ENCODE measurements at regions not wholly inside any gene's neighbourhood (a gene's known extent, or its start where the extent isn't known, plus 50 kb on each side); places are given as distances from the start of the nearest gene placed in this dataset.

GRCh38 chr4:136862653-136863052 lies 669.6 kb downstream of the PCDH18 start:
- Histone ChIP-seq H3K27ac (no peak overlapping the region), H3K36me3 (ENCODE audit: control insufficient read depth, insufficient read depth, low read length) (no peaks in the 10 kb centered on the region), H3K27me3 (ENCODE audit: control insufficient read depth, insufficient read depth, low read length) (no peaks in the 10 kb centered on the region), H3K4me1 (no peaks in the 10 kb centered on the region), H2AFZ (no peak overlapping the region), H3K9me3 (ENCODE audit: control insufficient read depth, low read length) (no peaks in the 10 kb centered on the region), H3K4me3 (ENCODE audit: low read depth, low read length) (no peak overlapping the region), H3K79me2 (no peaks in the 10 kb centered on the region), H3K9ac (no peak overlapping the region), H3K4me2 (ENCODE audit: low read length) (no peak overlapping the region)
- TF ChIP-seq CTCF (IDR thresholded peaks at IDR 0.05) = no peak

GRCh38 chr4:136861091-136861490 lies 671.2 kb downstream of the PCDH18 start:
- TF ChIP-seq CTCF (IDR thresholded peaks at IDR 0.05) = no peak
- Histone ChIP-seq H3K9me3 (ENCODE audit: control insufficient read depth, low read length) (no peaks in the 10 kb centered on the region), H3K36me3 (ENCODE audit: control insufficient read depth, insufficient read depth, low read length) (no peaks in the 10 kb centered on the region), H3K4me2 (ENCODE audit: low read length) (no peak overlapping the region), H2AFZ (no peak overlapping the region), H3K79me2 (no peaks in the 10 kb centered on the region), H3K27me3 (ENCODE audit: control insufficient read depth, insufficient read depth, low read length) (no peaks in the 10 kb centered on the region), H3K4me1 (no peaks in the 10 kb centered on the region), H3K27ac (no peak overlapping the region), H3K9ac (no peak overlapping the region), H3K4me3 (ENCODE audit: low read depth, low read length) (no peak overlapping the region)

GRCh38 chr4:136858903-136859302 lies 673.4 kb downstream of the PCDH18 start:
- H3K4me3 ChIP-seq (ENCODE audit: low read depth, low read length) = no peak overlapping the region
- TF ChIP-seq CTCF (IDR thresholded peaks at IDR 0.05) = no peak
- no peak overlapping the region for H3K4me2 ChIP-seq (ENCODE audit: low read length)
- H3K9me3 ChIP-seq (ENCODE audit: control insufficient read depth, low read length) = no peaks in the 10 kb centered on the region
- no peak overlapping the region for H3K27ac ChIP-seq
- H3K9ac ChIP-seq = no peak overlapping the region
- no peaks in the 10 kb centered on the region for H3K36me3 ChIP-seq (ENCODE audit: control insufficient read depth, insufficient read depth, low read length)
- H3K27me3 ChIP-seq (ENCODE audit: control insufficient read depth, insufficient read depth, low read length) = no peaks in the 10 kb centered on the region
- H3K4me1 ChIP-seq = no peaks in the 10 kb centered on the region
- H3K79me2 ChIP-seq = no peaks in the 10 kb centered on the region
- no peak overlapping the region for H2AFZ ChIP-seq

- no peaks in the 10 kb centered on the region for H3K4me1 ChIP-seq
- no peaks in the 10 kb centered on the region for H3K79me2 ChIP-seq
- H3K4me2 ChIP-seq (ENCODE audit: low read length) = no peak overlapping the region
- H3K4me3 ChIP-seq (ENCODE audit: low read depth, low read length) = no peak overlapping the region
- H3K36me3 ChIP-seq (ENCODE audit: control insufficient read depth, insufficient read depth, low read length) = no peaks in the 10 kb centered on the region
- no peak overlapping the region for H3K9ac ChIP-seq
- no peaks in the 10 kb centered on the region for H3K9me3 ChIP-seq (ENCODE audit: control insufficient read depth, low read length)
- no peaks in the 10 kb centered on the region for H3K27me3 ChIP-seq (ENCODE audit: control insufficient read depth, insufficient read depth, low read length)
- no peak overlapping the region for H3K27ac ChIP-seq
- no peak overlapping the region for H2AFZ ChIP-seq
- TF ChIP-seq CTCF (IDR thresholded peaks at IDR 0.05) = no peak
Observed at GRCh38 chr4:136855886-136856285, 676.4 kb downstream of the PCDH18 start.

- Histone ChIP-seq H3K9ac (no peak overlapping the region), H2AFZ (no peak overlapping the region), H3K4me1 (no peaks in the 10 kb centered on the region), H3K27me3 (ENCODE audit: control insufficient read depth, insufficient read depth, low read length) (no peaks in the 10 kb centered on the region), H3K36me3 (ENCODE audit: control insufficient read depth, insufficient read depth, low read length) (no peaks in the 10 kb centered on the region), H3K9me3 (ENCODE audit: control insufficient read depth, low read length) (no peaks in the 10 kb centered on the region), H3K4me2 (ENCODE audit: low read length) (no peak overlapping the region), H3K4me3 (ENCODE audit: low read depth, low read length) (no peak overlapping the region), H3K27ac (no peak overlapping the region), H3K79me2 (no peaks in the 10 kb centered on the region)
- TF ChIP-seq CTCF (IDR thresholded peaks at IDR 0.05) = no peak
Observed at GRCh38 chr4:136850446-136850845, 681.8 kb downstream of the PCDH18 start.

All from parathyroid adenoma (tissue), 2 donors.